ENCODE measurements at regions not wholly inside any gene's neighbourhood (a gene's known extent, or its start where the extent isn't known, plus 50 kb on each side); places are given as distances from the start of the nearest gene placed in this dataset.

DNA sequence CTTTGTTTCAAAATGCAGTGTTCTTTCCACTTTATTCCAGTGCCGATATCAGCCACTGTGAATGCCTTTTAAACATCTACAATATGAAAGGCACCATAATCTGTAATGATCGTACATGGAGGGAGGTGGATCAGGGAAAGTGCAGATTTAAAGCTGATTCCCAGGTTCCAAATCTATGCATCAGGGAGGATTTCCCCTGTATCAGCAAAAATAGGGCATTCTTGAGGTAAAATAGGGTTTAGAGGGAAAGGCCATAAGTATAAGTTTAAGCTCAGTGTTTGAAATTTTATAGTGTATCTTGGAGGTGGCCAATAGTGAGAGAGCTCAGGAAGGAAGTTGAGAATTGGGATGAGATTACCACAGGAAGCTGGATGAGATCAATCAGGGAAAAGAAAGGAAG lies 289.7 kb upstream of the ID4 start:
- no peaks in the 10 kb centered on the region for H3K9me1 ChIP-seq (replicated peaks; ENCODE audit: control insufficient read depth, extremely low read depth, insufficient read depth, low read length)
- no peaks in the 10 kb centered on the region for H3K36me3 ChIP-seq (ENCODE audit: control insufficient read depth in 2 of 2, extremely low read depth in 1 of 2, insufficient read depth in 2 of 2, low read length in 2 of 2)
- BruUV-seq (replicated peaks) = no TSS peak
- dilution Hi-C loops (cut with MboI; ENCODE audit: extremely low pct_ligation_motif_present, low sequenced_read_pairs) = no loop called here
- H3K4me3 ChIP-seq (replicated peaks in 1 of 3; ENCODE audit: insufficient read depth in 1 of 3, low read depth in 1 of 3, low read length in 3 of 3) = no peak overlapping the region
- no peak overlapping the region for H2AFZ ChIP-seq (ENCODE audit: low read depth, low read length)
- no peaks in the 10 kb centered on the region for H4K20me1 ChIP-seq (replicated peaks; ENCODE audit: control insufficient read depth, extremely low read depth, insufficient read depth, low read length)
- FAIRE-seq (no peak), DNase-seq (ENCODE audit: low read depth, low spot score) (no peak)
- H3K4me1 ChIP-seq (ENCODE audit: control insufficient read depth, extremely low read depth, insufficient read depth, low read length) = no peaks in the 10 kb centered on the region
- TF ChIP-seq MAX (IDR thresholded peaks at IDR 0.05; ENCODE audit: insufficient read depth, insufficient read length) (no peak), JUN (IDR thresholded peaks at IDR 0.05; ENCODE audit: borderline replicate concordance, insufficient read depth, insufficient read length, low read depth) (no peak), CTCF (IDR thresholded peaks at IDR 0.05; ENCODE audit: extremely low read depth in 1 of 2, insufficient read depth in 1 of 2, low read depth in 1 of 2, low read length in 2 of 2) (no peak)
- POLR2A ChIA-PET = no interaction called here
- H3K27me3 ChIP-seq (ENCODE audit: control insufficient read depth in 2 of 2, insufficient read depth in 2 of 2, low read length in 2 of 2) = no peaks in the 10 kb centered on the region
- H3K9me3 ChIP-seq (replicated peaks; ENCODE audit: control insufficient read depth, insufficient read depth, low read length) = peaks cover 3% of the 10 kb centered on the region
- intact Hi-C loops (cut with micrococcal nuclease) = no loop called here
- H3K27ac ChIP-seq (ENCODE audit: insufficient read depth, low read depth, low read length) = no peak overlapping the region
- H3K9ac ChIP-seq (replicated peaks; ENCODE audit: extremely low read depth, insufficient read depth, low read length) = no peak overlapping the region
- H3K4me2 ChIP-seq (ENCODE audit: insufficient read depth, low read length) = no peak overlapping the region
- H3K79me2 ChIP-seq (ENCODE audit: control insufficient read depth, insufficient read depth, low read length) = no peaks in the 10 kb centered on the region
- CTCF ChIA-PET = no interaction called here

DNA sequence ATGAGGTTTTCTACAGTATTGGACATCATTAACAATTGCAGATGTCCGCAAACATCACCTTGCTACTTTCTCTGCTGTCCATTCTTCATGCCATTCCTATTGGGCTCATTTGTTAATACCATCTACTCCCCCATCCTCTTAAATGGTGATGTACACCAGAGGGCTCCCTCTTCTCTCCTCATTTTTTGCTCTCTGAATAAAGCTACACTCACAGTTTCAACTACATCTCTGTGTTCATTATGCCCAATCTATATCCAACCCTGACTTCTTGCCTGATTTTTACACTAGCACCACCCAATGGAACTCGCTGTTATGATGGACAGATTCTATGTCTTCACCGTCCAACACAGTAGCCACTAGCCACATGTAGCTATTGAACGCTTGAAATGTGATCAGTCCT lies 288.1 kb upstream of the ID4 start:
- H3K27ac ChIP-seq (ENCODE audit: insufficient read depth, low read depth, low read length) = no peak overlapping the region
- H2AFZ ChIP-seq (ENCODE audit: low read depth, low read length) = no peak overlapping the region
- dilution Hi-C loops (cut with MboI; ENCODE audit: extremely low pct_ligation_motif_present, low sequenced_read_pairs) (no loop called here), intact Hi-C loops (cut with micrococcal nuclease) (no loop called here)
- DNase-seq (ENCODE audit: low read depth, low spot score) = no peak
- FAIRE-seq = no peak
- no peaks in the 10 kb centered on the region for H3K9me1 ChIP-seq (replicated peaks; ENCODE audit: control insufficient read depth, extremely low read depth, insufficient read depth, low read length)
- no peaks in the 10 kb centered on the region for H4K20me1 ChIP-seq (replicated peaks; ENCODE audit: control insufficient read depth, extremely low read depth, insufficient read depth, low read length)
- ChIA-PET POLR2A (no interaction called here), CTCF (no interaction called here)
- no peaks in the 10 kb centered on the region for H3K4me1 ChIP-seq (ENCODE audit: control insufficient read depth, extremely low read depth, insufficient read depth, low read length)
- no peak overlapping the region for H3K4me2 ChIP-seq (ENCODE audit: insufficient read depth, low read length)
- no peaks in the 10 kb centered on the region for H3K79me2 ChIP-seq (ENCODE audit: control insufficient read depth, insufficient read depth, low read length)
- TF ChIP-seq POLR2AphosphoS5 (IDR thresholded peaks at IDR 0.05; ENCODE audit: insufficient read depth, low read depth, low read length) (no peak), CTCF (IDR thresholded peaks at IDR 0.05; ENCODE audit: extremely low read depth in 1 of 2, insufficient read depth in 1 of 2, low read depth in 1 of 2, low read length in 2 of 2) (no peak), POLR2A (IDR thresholded peaks at IDR 0.05; ENCODE audit: low read depth, low read length) (no peak), MYC (IDR thresholded peaks at IDR 0.05; ENCODE audit: low read depth, low read length) (no peak), EZH2 (IDR thresholded peaks at IDR 0.05; ENCODE audit: borderline replicate concordance, low read depth, low read length, severe bottlenecking) (no peak)
- H3K9ac ChIP-seq (replicated peaks; ENCODE audit: extremely low read depth, insufficient read depth, low read length) = no peak overlapping the region
- H3K36me3 ChIP-seq (ENCODE audit: control insufficient read depth in 2 of 2, extremely low read depth in 1 of 2, insufficient read depth in 2 of 2, low read length in 2 of 2) = no peaks in the 10 kb centered on the region
- no peak overlapping the region for H3K4me3 ChIP-seq (replicated peaks in 1 of 3; ENCODE audit: insufficient read depth in 1 of 3, low read depth in 1 of 3, low read length in 3 of 3)
- peaks cover 3% of the 10 kb centered on the region for H3K9me3 ChIP-seq (replicated peaks; ENCODE audit: control insufficient read depth, insufficient read depth, low read length)
- no TSS peak for BruUV-seq (replicated peaks)
- no peaks in the 10 kb centered on the region for H3K27me3 ChIP-seq (ENCODE audit: control insufficient read depth in 2 of 2, insufficient read depth in 2 of 2, low read length in 2 of 2)

Data from endothelial cell of umbilical vein (primary cell).